Endothelial cell of umbilical vein (primary cell): ENCODE measurements at regions not wholly inside any gene's neighbourhood (a gene's known extent, or its start where the extent isn't known, plus 50 kb on each side); places are given as distances from the start of the nearest gene placed in this dataset.

Experiments
- BruUV-seq: library from RNA; stranded (reverse); fragments of 400-500 nt; replicated peaks from 2 replicates; lab custom pipeline; 2021; lab: Mats Ljungman, UMichigan
- CTCF ChIA-PET: fragments of 300-600, 350-600 bp; sonication (Branson Sonifier 250); formaldehyde crosslinking; loops from one replicate; lab custom pipeline; 2021; ENCODE audit warnings: antibody characterized with exemption, inconsistent platforms; lab: Charles Lee
- POLR2A ChIA-PET: fragments of 300-600, 350-600 bp; sonication (Branson Sonifier 250); formaldehyde crosslinking; loops from one replicate; lab custom pipeline; 2021; ENCODE audit warnings: antibody characterized with exemption, inconsistent platforms; lab: Charles Lee
- DNase-seq: peaks from one replicate; pipeline ENCODE4 v3.0.0-alpha.2; 2011; ENCODE audit warnings: low read depth, low spot score
- FAIRE-seq: peaks from 2 replicates; lab custom pipeline; 2011; peaks lifted over from hg19 to GRCh38; lab: Jason Lieb, UNC
- H2AFZ ChIP-seq: 2 replicates; pipeline ENCODE4 v1.6.0; 2012; ENCODE audit warnings: low read depth, low read length, control low read depth, inconsistent platforms
- H3K27ac ChIP-seq: 2 replicates; pipeline ENCODE4 v1.5.1; 2011; ENCODE audit warnings: low read depth, mild to moderate bottlenecking, control low read depth, low read length, moderate library complexity; ENCODE audit not compliant: insufficient read depth
- H3K27me3 ChIP-seq, 2 experiments: 2 replicates each; pipeline versions ENCODE4 v1.6.0 to v1.6.1; 2011; ENCODE audit warnings: low read length in 2 of 2, mixed read lengths in 1 of 2; ENCODE audit not compliant: control insufficient read depth in 2 of 2, insufficient read depth in 2 of 2
- H3K36me3 ChIP-seq, 2 experiments: 2 replicates in 1 of 2; 3 replicates in 1 of 2; pipeline ENCODE4 v1.5.1; 2011; ENCODE audit warnings: low read length in 2 of 2, mild to moderate bottlenecking in 1 of 2, moderate library complexity in 1 of 2; ENCODE audit not compliant: control insufficient read depth in 2 of 2, insufficient read depth in 2 of 2; ENCODE audit errors: extremely low read depth in 1 of 2
- H3K4me1 ChIP-seq: 3 replicates; pipeline ENCODE4 v1.5.1; 2011; ENCODE audit warnings: mild to moderate bottlenecking, low read length; ENCODE audit not compliant: control insufficient read depth, insufficient read depth; ENCODE audit errors: extremely low read depth
- H3K4me2 ChIP-seq: 2 replicates; pipeline ENCODE4 v1.6.1; 2011; ENCODE audit warnings: low read length, control low read depth, mixed read lengths; ENCODE audit not compliant: insufficient read depth
- H3K4me3 ChIP-seq, 3 experiments: fragments of 200-600 bp in 1 of 3; sonication (generic), shearing (Covaris generic) in 1 of 3; replicated peaks in 1 of 3; 2 replicates each; pipeline ENCODE4 v1.5.1; 2011 to 2016; ENCODE audit warnings: control low read depth in 3 of 3, low read length in 3 of 3, mild to moderate bottlenecking in 2 of 3, inconsistent platforms in 1 of 3, low read depth in 1 of 3, moderate library complexity in 1 of 3; ENCODE audit not compliant: insufficient read depth in 1 of 3
- H3K79me2 ChIP-seq: 2 replicates; pipeline ENCODE4 v1.6.0; 2012; ENCODE audit warnings: low read length, inconsistent platforms; ENCODE audit not compliant: control insufficient read depth, insufficient read depth
- H3K9ac ChIP-seq: replicated peaks from 2 replicates; pipeline ENCODE3; 2011; ENCODE audit warnings: low read length, control low read depth; ENCODE audit not compliant: insufficient read depth; ENCODE audit errors: extremely low read depth
- H3K9me1 ChIP-seq: replicated peaks from 3 replicates; pipeline ENCODE4 v1.6.0; 2011; ENCODE audit warnings: mild to moderate bottlenecking, low read length; ENCODE audit not compliant: control insufficient read depth, insufficient read depth; ENCODE audit errors: extremely low read depth
- H3K9me3 ChIP-seq: replicated peaks from 2 replicates; pipeline ENCODE4 v1.5.1; 2012; ENCODE audit warnings: low read length, inconsistent platforms; ENCODE audit not compliant: control insufficient read depth, insufficient read depth
- H4K20me1 ChIP-seq: replicated peaks from 2 replicates; pipeline ENCODE3; 2011; ENCODE audit warnings: mild to moderate bottlenecking, low read length; ENCODE audit not compliant: control insufficient read depth, insufficient read depth; ENCODE audit errors: extremely low read depth
- CTCF ChIP-seq, 2 donors: IDR thresholded peaks; 1 replicate in 1 of 2; 2 replicates in 1 of 2; pipeline ENCODE4 v1.5.1; 2011; ENCODE audit warnings: low read length in 2 of 2, mild to moderate bottlenecking in 2 of 2, moderate library complexity in 2 of 2, control low read depth in 1 of 2, inconsistent platforms in 1 of 2, low read depth in 1 of 2; ENCODE audit not compliant: insufficient read depth in 1 of 2; ENCODE audit errors: extremely low read depth in 1 of 2
- EZH2 ChIP-seq: IDR thresholded peaks from 2 replicates; pipeline ENCODE4 v1.6.1; 2012; ENCODE audit warnings: borderline replicate concordance, low read depth, mild to moderate bottlenecking, moderate library complexity, low read length, inconsistent platforms; ENCODE audit not compliant: severe bottlenecking
- FOS ChIP-seq: IDR thresholded peaks from 2 replicates; pipeline ENCODE4 v1.6.1; 2011; ENCODE audit warnings: mild to moderate bottlenecking, low read length, moderate library complexity, borderline replicate concordance; ENCODE audit not compliant: insufficient read depth
- GATA2 ChIP-seq: IDR thresholded peaks from 2 replicates; pipeline ENCODE4 v1.7.0; 2011; ENCODE audit warnings: low read depth, mild to moderate bottlenecking, moderate library complexity, mixed read lengths, low read length; ENCODE audit not compliant: insufficient read length, insufficient read depth
- JUN ChIP-seq: IDR thresholded peaks from 2 replicates; pipeline ENCODE4 v1.6.1; 2011; ENCODE audit warnings: borderline replicate concordance, low read depth; ENCODE audit not compliant: insufficient read length, insufficient read depth
- MAX ChIP-seq: IDR thresholded peaks from 2 replicates; pipeline ENCODE4 v1.6.1; 2011; ENCODE audit not compliant: insufficient read depth, insufficient read length
- MYC ChIP-seq: IDR thresholded peaks from one replicate; pipeline ENCODE4 v1.6.1; 2011; ENCODE audit warnings: mild to moderate bottlenecking, low read depth, low read length
- POLR2A ChIP-seq: IDR thresholded peaks from 2 replicates; pipeline ENCODE4 v1.6.1; 2012; ENCODE audit warnings: low read depth, mild to moderate bottlenecking, control low read depth, low read length
- POLR2AphosphoS5 ChIP-seq: IDR thresholded peaks from 2 replicates; pipeline ENCODE4 v1.6.1; 2012; ENCODE audit warnings: low read depth, mild to moderate bottlenecking, control low read depth, low read length, moderate library complexity; ENCODE audit not compliant: insufficient read depth
- dilution Hi-C: fragments of 300-500 bp; cut with MboI; formaldehyde crosslinking; loops from one replicate; pipeline ENCODE4 v1.15.0; 2019; ENCODE audit warnings: low sequenced_read_pairs; ENCODE audit not compliant: extremely low pct_ligation_motif_present
- intact Hi-C: fragments of 100-400 bp; cut with micrococcal nuclease; formaldehyde crosslinking; loops from one replicate; pipeline ENCODE4 v1.10.0; 2022

GRCh38 chr3:30457726-30458125, 148.7 kb upstream of the TGFBR2 start:
- no peak for FAIRE-seq

More at GRCh38 chr3:30457726-30458125, 148.7 kb upstream of the TGFBR2 start:
- no peak overlapping the region for H3K9ac ChIP-seq
- no peaks in the 10 kb centered on the region for H4K20me1 ChIP-seq
- H3K36me3 ChIP-seq, result no peaks in the 10 kb centered on the region
- no peak overlapping the region for H2AFZ ChIP-seq
- BruUV-seq, result no TSS peak
- no peak overlapping the region for H3K27ac ChIP-seq
- no peak for DNase-seq
- TF ChIP-seq CTCF (IDR thresholded peaks at IDR 0.05; ENCODE audit: extremely low read depth in 1 of 2, insufficient read depth in 1 of 2, low read depth in 1 of 2, low read length in 2 of 2) (no peak), EZH2 (no peak), JUN (no peak), MYC (no peak), POLR2AphosphoS5 (no peak), MAX (no peak), GATA2 (no peak), FOS (no peak), POLR2A (no peak)
- H3K9me3 ChIP-seq, result no peaks in the 10 kb centered on the region
- ChIA-PET CTCF (interaction anchor here (1.4 to 1.6 kb wide), 2 partner anchors 10 kb away, joined by 4 to 5 read pairs; no protein-coding TSS in a partner anchor), POLR2A (no interaction called here)
- intact Hi-C loops, result loop anchor here (1.0 kb wide), 1 partner anchor 60 kb away; no protein-coding TSS in a partner anchor
- H3K79me2 ChIP-seq, result no peaks in the 10 kb centered on the region
- no peak overlapping the region for H3K4me2 ChIP-seq
- no peak overlapping the region for H3K4me3 ChIP-seq
- peaks cover 4% of the 10 kb centered on the region for H3K4me1 ChIP-seq
- dilution Hi-C loops, result no loop called here
- H3K27me3 ChIP-seq, result no peaks in the 10 kb centered on the region
- no peaks in the 10 kb centered on the region for H3K9me1 ChIP-seq
